Pancreas (tissue), 10 donors: ENCODE measurements at regions not wholly inside any gene's neighbourhood (a gene's known extent, or its start where the extent isn't known, plus 50 kb on each side); places are given as distances from the start of the nearest gene placed in this dataset.

ENCODE experiments used
- ATAC-seq, 4 donors: fragments of 200-7000 bp; cut with Tn5 transposase; one replicate each; pipeline versions ENCODE4 v1.8.0 to v1.9.1; 2020; ENCODE audit warnings: mild to moderate bottlenecking in 4 of 4, moderate library complexity in 4 of 4
- DNase-seq, 6 donors: peaks; one replicate each; pipeline ENCODE4 v3.0.0-alpha.2; 2020
- FAIRE-seq: peaks from 2 replicates; lab custom pipeline; 2012; peaks lifted over from hg19 to GRCh38; lab: Jason Lieb, UNC
- H3K27ac ChIP-seq, 4 donors: fragments of 200-600 bp; sonication (generic); 1 replicate in 3 of 4; 2 replicates in 1 of 4; pipeline versions ENCODE4 v1.5.0 to v1.8.0; 2020
- H3K27me3 ChIP-seq, 4 donors: fragments of 200-600 bp; one replicate each; pipeline ENCODE4 v1.8.0; 2021
- H3K36me3 ChIP-seq, 3 donors: fragments of 200-600 bp; sonication (generic) in 1 of 3; one replicate each; pipeline versions ENCODE4 v1.5.0 to v1.8.0; 2020 to 2021
- H3K4me1 ChIP-seq, 3 donors: fragments of 200-600 bp; one replicate each; pipeline ENCODE4 v1.8.0; 2021
- H3K4me3 ChIP-seq, 4 donors: fragments of 200-600 bp; sonication (generic) in 2 of 4; one replicate each; pipeline versions ENCODE4 v1.5.0 to v1.8.0; 2020 to 2021
- H3K9me3 ChIP-seq, 4 donors: fragments of 200-600 bp; one replicate each; pipeline ENCODE4 v1.8.0; 2021
- WGBS, 2 donors: extraction: QIAGEN DNeasy Blood & Tissue Kit; methylation state at CpG; one replicate each; pipeline ENCODE4 v1.1.7; 2013; 5-methylcytosine and 5-hydroxymethylcytosine counted together
- intact Hi-C, 3 donors: fragments of 100-400 bp; cut with DNase I; formaldehyde crosslinking; loops; one replicate each; pipeline versions ENCODE4 v1.11.1 to v1.14.2; 2022
- TF ChIP-seq, protein P1 (sequence below), 4 donors: fragments of 200-600 bp; sonication (generic) in 3 of 4; IDR thresholded peaks; one replicate each; pipeline versions ENCODE4 v1.5.0 to v1.8.0; 2021; ENCODE audit warnings: antibody characterized with exemption in 4 of 4
- donor health status: healthy with polysubstance abuse.
- donor health status: DM: no; HTN: no; CAD: no; lungs with moderate emphysema.
- donor health status: DM: no; HTN: no; CAD: no.
- donor health status: control.
- donor health status: control.
- donor health status: Bipolar disorder and iron deficiency.
- donor health status: DM: yes; HTN: yes; CAD: no.
- donor health status: DM: no; HTN: no; CAD: no.
- donor health status: DM: no; HTN: no; CAD: no.
- donor health status: DM: yes; HTN: yes; CAD: no.

- no peak overlapping the region for H3K27ac ChIP-seq
- 56 to 64% methylated on average over 5 of the region's 5 CpGs for WGBS, 2 donors
- intact Hi-C loops: no loop called here
- H3K4me3 ChIP-seq: no peak overlapping the region
- ATAC-seq (no peak), FAIRE-seq (no peak), DNase-seq (no peak)
- peaks cover 0 to 5% (median 0%) of the 10 kb centered on the region in 4 donors for H3K27me3 ChIP-seq
- TF ChIP-seq, protein P1, sequence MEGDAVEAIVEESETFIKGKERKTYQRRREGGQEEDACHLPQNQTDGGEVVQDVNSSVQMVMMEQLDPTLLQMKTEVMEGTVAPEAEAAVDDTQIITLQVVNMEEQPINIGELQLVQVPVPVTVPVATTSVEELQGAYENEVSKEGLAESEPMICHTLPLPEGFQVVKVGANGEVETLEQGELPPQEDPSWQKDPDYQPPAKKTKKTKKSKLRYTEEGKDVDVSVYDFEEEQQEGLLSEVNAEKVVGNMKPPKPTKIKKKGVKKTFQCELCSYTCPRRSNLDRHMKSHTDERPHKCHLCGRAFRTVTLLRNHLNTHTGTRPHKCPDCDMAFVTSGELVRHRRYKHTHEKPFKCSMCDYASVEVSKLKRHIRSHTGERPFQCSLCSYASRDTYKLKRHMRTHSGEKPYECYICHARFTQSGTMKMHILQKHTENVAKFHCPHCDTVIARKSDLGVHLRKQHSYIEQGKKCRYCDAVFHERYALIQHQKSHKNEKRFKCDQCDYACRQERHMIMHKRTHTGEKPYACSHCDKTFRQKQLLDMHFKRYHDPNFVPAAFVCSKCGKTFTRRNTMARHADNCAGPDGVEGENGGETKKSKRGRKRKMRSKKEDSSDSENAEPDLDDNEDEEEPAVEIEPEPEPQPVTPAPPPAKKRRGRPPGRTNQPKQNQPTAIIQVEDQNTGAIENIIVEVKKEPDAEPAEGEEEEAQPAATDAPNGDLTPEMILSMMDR (IDR thresholded peaks at IDR 0.05): no peak
- no peaks in the 10 kb centered on the region for H3K36me3 ChIP-seq
- no peaks in the 10 kb centered on the region for H3K9me3 ChIP-seq
- peaks cover 0 to 5% (median 0%) of the 10 kb centered on the region in 3 donors for H3K4me1 ChIP-seq
Observed at GRCh38 chr21:39080366-39080765, 102.9 kb downstream of the PSMG1 start.

- no peaks in the 10 kb centered on the region for H3K36me3 ChIP-seq
- intact Hi-C loops: no loop called here
- no peaks in the 10 kb centered on the region for H3K9me3 ChIP-seq
- H3K4me3 ChIP-seq: no peak overlapping the region
- H3K4me1 ChIP-seq: peaks cover 0 to 5% (median 0%) of the 10 kb centered on the region in 3 donors
- peak in 2 of 6 donors; percentile 13 to 78 for DNase-seq
- peak overlapping the region in 1 of 4 donors; percentile 13 for H3K27ac ChIP-seq
- no peak for FAIRE-seq
- H3K27me3 ChIP-seq: peaks cover 0 to 5% (median 0%) of the 10 kb centered on the region in 4 donors
- TF ChIP-seq, protein P1 (IDR thresholded peaks at IDR 0.05): no peak
- 71 to 82% methylated on average over 15 of the region's 15 CpGs for WGBS, 2 donors
- peak in 2 of 4 donors; percentile 71 to 74 for ATAC-seq
Observed at GRCh38 chr21:39079617-39080016, 103.6 kb downstream of the PSMG1 start.

DNA sequence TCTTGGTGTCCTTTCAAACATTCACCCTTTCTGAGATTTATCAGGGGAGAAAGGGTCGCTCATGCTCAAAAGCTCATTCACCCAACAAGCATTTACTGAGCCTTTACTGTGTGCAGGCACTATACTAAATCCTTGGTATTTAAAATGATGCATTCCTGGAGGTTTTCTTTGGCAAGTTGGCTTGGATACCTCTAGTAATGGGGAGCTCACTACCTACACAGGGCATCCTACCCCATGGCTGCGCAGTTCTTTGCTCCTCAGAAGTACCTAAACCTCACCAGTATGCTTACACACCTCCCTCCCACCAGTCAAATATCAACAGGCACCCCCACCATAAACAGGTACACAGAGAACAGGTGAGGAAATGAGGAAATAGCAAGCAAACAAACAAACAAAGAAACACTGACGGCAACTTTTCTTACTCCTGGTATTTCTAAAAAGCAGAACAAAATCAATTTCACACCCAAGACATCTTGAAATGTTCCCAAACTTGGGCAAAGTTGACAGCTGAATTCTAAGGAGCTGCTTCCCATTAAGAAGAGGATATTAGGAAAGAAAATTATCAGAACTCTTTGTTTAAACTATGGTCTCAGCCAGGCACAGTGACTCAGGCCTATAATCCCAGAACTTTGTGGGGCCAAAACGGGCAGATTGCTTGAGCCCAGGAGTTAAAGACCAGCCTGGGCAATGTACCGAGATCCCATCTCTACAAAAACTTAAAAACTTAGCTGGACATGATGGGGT lies 104.8 kb downstream of the PSMG1 start:
- no peaks in the 10 kb centered on the region for H3K9me3 ChIP-seq
- no peaks in the 10 kb centered on the region for H3K36me3 ChIP-seq
- no peak overlapping the region for H3K27ac ChIP-seq
- no peak for ATAC-seq
- H3K4me3 ChIP-seq: no peak overlapping the region
- TF ChIP-seq, protein P1 (IDR thresholded peaks at IDR 0.05): no peak
- DNase-seq: no peak
- peaks cover 0 to 5% (median 0%) of the 10 kb centered on the region in 4 donors for H3K27me3 ChIP-seq
- peaks cover 0 to 5% (median 0%) of the 10 kb centered on the region in 3 donors for H3K4me1 ChIP-seq
- intact Hi-C loops: no loop called here
- no peak for FAIRE-seq
- WGBS, 2 donors: 68 to 80% methylated on average over 5 of the region's 5 CpGs

GRCh38 chr21:39077876-39078275 lies 105.4 kb downstream of the PSMG1 start:
- ATAC-seq (no peak), FAIRE-seq (no peak), DNase-seq (no peak)
- no peak overlapping the region for H3K27ac ChIP-seq
- no peaks in the 10 kb centered on the region for H3K36me3 ChIP-seq
- H3K4me3 ChIP-seq: no peak overlapping the region
- no peaks in the 10 kb centered on the region for H3K9me3 ChIP-seq
- H3K4me1 ChIP-seq: peaks cover 0 to 5% (median 0%) of the 10 kb centered on the region in 3 donors
- 51 to 67% methylated on average over 3 of the region's 3 CpGs for WGBS, 2 donors
- H3K27me3 ChIP-seq: peaks cover 0 to 5% (median 0%) of the 10 kb centered on the region in 4 donors
- TF ChIP-seq, protein P1 (IDR thresholded peaks at IDR 0.05): no peak
- intact Hi-C loops: no loop called here

- Histone ChIP-seq H3K36me3 (no peaks in the 10 kb centered on the region), H3K27me3 (no peaks in the 10 kb centered on the region), H3K9me3 (no peaks in the 10 kb centered on the region), H3K27ac (no peak overlapping the region), H3K4me1 (no peaks in the 10 kb centered on the region), H3K4me3 (no peak overlapping the region)
- DNase-seq: no peak
- intact Hi-C loops: no loop called here
- no peak for FAIRE-seq
- ATAC-seq: no peak
- TF ChIP-seq, protein P1 (IDR thresholded peaks at IDR 0.05): no peak
Observed at GRCh38 chr21:39074508-39074907, 108.7 kb downstream of the PSMG1 start.
